Esophagus muscularis mucosa (tissue), 4 donors: ENCODE measurements at regions not wholly inside any gene's neighbourhood (a gene's known extent, or its start where the extent isn't known, plus 50 kb on each side); places are given as distances from the start of the nearest gene placed in this dataset.

Experiments
- EP300 ChIP-seq: sonication (generic); formaldehyde crosslinking; IDR thresholded peaks from one replicate; pipeline ENCODE4 v1.6.1; 2017; ENCODE audit warnings: antibody characterized with exemption
- POLR2A ChIP-seq: fragments of 450-650 bp; IDR thresholded peaks from one replicate; pipeline ENCODE4 v1.6.1; 2017; ENCODE audit warnings: antibody characterized with exemption, moderate library complexity, mild to moderate bottlenecking, low read depth
- TF ChIP-seq, protein P1 (sequence below), 3 experiments: fragments of 200-600 bp in 2 of 3; fragments of 450-650 bp in 1 of 3; sonication (generic) in 2 of 3; IDR thresholded peaks; one replicate each; pipeline ENCODE4 v1.5.1; 2017 to 2019; ENCODE audit warnings: antibody characterized with exemption in 3 of 3, mild to moderate bottlenecking in 2 of 3, moderate library complexity in 1 of 3

DNA sequence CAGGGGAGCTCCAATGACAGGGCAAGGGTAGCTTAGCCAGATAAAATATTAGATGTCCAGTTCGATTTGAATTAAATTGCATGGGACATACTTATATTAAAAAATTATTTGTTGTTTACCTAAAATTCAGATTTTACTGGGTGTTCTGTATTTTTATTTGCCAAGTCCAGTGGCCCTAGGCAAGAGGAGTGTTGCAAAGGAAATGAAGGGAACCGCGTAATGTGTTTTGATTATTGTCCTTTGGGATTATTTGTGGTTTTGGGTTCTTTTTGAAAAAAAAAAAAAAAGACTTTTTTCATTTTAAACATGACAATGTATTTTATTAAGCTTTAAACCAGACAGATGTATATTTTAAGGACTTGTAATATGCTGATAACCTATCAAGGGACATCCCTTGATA is 179.3 kb downstream of the C9orf152 start:
- TF ChIP-seq POLR2A (no peak), EP300 (no peak)
- TF ChIP-seq, protein P1, sequence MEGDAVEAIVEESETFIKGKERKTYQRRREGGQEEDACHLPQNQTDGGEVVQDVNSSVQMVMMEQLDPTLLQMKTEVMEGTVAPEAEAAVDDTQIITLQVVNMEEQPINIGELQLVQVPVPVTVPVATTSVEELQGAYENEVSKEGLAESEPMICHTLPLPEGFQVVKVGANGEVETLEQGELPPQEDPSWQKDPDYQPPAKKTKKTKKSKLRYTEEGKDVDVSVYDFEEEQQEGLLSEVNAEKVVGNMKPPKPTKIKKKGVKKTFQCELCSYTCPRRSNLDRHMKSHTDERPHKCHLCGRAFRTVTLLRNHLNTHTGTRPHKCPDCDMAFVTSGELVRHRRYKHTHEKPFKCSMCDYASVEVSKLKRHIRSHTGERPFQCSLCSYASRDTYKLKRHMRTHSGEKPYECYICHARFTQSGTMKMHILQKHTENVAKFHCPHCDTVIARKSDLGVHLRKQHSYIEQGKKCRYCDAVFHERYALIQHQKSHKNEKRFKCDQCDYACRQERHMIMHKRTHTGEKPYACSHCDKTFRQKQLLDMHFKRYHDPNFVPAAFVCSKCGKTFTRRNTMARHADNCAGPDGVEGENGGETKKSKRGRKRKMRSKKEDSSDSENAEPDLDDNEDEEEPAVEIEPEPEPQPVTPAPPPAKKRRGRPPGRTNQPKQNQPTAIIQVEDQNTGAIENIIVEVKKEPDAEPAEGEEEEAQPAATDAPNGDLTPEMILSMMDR (IDR thresholded peaks at IDR 0.05): no peak
